ENCODE measurements at regions not wholly inside any gene's neighbourhood (a gene's known extent, or its start where the extent isn't known, plus 50 kb on each side); places are given as distances from the start of the nearest gene placed in this dataset.

DNA sequence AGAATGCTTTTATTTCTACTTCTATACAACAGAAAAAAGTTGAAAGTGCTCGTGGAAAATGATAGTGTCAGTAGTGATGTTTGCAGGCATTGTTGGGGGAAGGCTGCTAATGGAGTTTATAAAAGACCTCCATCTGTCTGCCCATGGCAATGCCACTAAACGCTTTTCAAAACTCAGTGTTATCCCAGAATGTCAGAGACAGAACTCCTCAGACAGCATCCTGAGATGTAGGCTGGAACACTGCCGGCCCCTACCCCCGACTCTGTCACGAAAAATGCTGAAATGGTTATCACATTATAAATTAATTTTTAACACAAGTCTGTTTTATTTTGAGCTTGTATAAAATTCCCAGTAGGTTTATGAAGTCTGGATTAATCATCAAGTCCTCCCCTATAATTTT is 128.9 kb downstream of the HS3ST1 start:
- TF ChIP-seq, protein P1, sequence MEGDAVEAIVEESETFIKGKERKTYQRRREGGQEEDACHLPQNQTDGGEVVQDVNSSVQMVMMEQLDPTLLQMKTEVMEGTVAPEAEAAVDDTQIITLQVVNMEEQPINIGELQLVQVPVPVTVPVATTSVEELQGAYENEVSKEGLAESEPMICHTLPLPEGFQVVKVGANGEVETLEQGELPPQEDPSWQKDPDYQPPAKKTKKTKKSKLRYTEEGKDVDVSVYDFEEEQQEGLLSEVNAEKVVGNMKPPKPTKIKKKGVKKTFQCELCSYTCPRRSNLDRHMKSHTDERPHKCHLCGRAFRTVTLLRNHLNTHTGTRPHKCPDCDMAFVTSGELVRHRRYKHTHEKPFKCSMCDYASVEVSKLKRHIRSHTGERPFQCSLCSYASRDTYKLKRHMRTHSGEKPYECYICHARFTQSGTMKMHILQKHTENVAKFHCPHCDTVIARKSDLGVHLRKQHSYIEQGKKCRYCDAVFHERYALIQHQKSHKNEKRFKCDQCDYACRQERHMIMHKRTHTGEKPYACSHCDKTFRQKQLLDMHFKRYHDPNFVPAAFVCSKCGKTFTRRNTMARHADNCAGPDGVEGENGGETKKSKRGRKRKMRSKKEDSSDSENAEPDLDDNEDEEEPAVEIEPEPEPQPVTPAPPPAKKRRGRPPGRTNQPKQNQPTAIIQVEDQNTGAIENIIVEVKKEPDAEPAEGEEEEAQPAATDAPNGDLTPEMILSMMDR (conservative IDR thresholded peaks at IDR 0.05): no peak
- no peak overlapping the region for H3K4me3 Mint-ChIP-seq
- no peaks in the 10 kb centered on the region for H3K27me3 Mint-ChIP-seq (ENCODE audit: insufficient read depth)
- H3K9me3 ChIP-seq (ENCODE audit: control insufficient read depth, low read length): no peaks in the 10 kb centered on the region
- WGBS, 2 experiments (ENCODE audit: insufficient coverage in 1 of 2, insufficient read length in 1 of 2): 84% methylated on average over 5 of the region's 5 CpGs; no CpG with 5 or more reads in 1 of the 2 experiments
- H3K4me1 ChIP-seq (ENCODE audit: control insufficient read depth, insufficient read depth, low read length): peaks cover 4% of the 10 kb centered on the region
- no peak for DNase-seq
- H3K4me1 Mint-ChIP-seq: peaks cover 6% of the 10 kb centered on the region
- H3K36me3 Mint-ChIP-seq (ENCODE audit: low read depth): no peaks in the 10 kb centered on the region
- H3K27me3 ChIP-seq (ENCODE audit: control insufficient read depth, insufficient read depth, low read length, poor library complexity, severe bottlenecking): no peaks in the 10 kb centered on the region
- H3K27ac Mint-ChIP-seq: no peak overlapping the region
- no peak overlapping the region for H3K9ac ChIP-seq (ENCODE audit: extremely low read depth, low read length, poor library complexity, severe bottlenecking)
- no peak overlapping the region for H3K4me3 ChIP-seq (ENCODE audit: low read length)
- H3K27ac ChIP-seq (ENCODE audit: low read depth, low read length): no peak overlapping the region
- H3K9me3 Mint-ChIP-seq: no peaks in the 10 kb centered on the region
- H3K36me3 ChIP-seq (ENCODE audit: control insufficient read depth, insufficient read depth, low read length): no peaks in the 10 kb centered on the region

DNA sequence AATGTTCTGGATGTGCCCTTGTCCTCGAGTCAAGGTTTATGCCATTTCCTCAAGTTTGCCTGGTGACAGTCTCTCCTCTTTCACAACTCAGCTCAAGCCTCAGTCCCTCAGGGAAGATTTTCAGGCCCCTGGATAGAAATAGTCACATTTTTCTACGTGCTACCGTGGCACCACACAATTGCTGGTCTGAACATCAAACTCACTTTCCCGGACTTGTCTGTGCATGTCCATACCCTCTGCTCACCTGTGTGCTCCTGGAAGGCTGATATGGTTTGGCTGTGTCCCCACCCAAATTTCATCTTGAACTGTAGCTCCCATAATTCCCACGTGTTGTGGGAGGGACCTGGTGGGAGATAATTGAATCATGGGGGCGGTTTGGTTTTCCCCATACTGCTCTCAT is 129.7 kb downstream of the HS3ST1 start:
- no peaks in the 10 kb centered on the region for H3K36me3 ChIP-seq (ENCODE audit: control insufficient read depth, insufficient read depth, low read length)
- H3K9me3 ChIP-seq (ENCODE audit: control insufficient read depth, low read length): no peaks in the 10 kb centered on the region
- H3K36me3 Mint-ChIP-seq (ENCODE audit: low read depth): no peaks in the 10 kb centered on the region
- H3K4me3 Mint-ChIP-seq: no peak overlapping the region
- H3K27ac Mint-ChIP-seq: no peak overlapping the region
- no peaks in the 10 kb centered on the region for H3K27me3 ChIP-seq (ENCODE audit: control insufficient read depth, insufficient read depth, low read length, poor library complexity, severe bottlenecking)
- H3K4me1 ChIP-seq (ENCODE audit: control insufficient read depth, insufficient read depth, low read length): peaks cover 4% of the 10 kb centered on the region
- no peak overlapping the region for H3K27ac ChIP-seq (ENCODE audit: low read depth, low read length)
- no peak for DNase-seq
- TF ChIP-seq, protein P1 (conservative IDR thresholded peaks at IDR 0.05): no peak
- H3K4me1 Mint-ChIP-seq: peaks cover 6% of the 10 kb centered on the region
- no peaks in the 10 kb centered on the region for H3K9me3 Mint-ChIP-seq
- no peak overlapping the region for H3K4me3 ChIP-seq (ENCODE audit: low read length)
- H3K9ac ChIP-seq (ENCODE audit: extremely low read depth, low read length, poor library complexity, severe bottlenecking): no peak overlapping the region
- whole genome bisulfite sequencing, 2 experiments (ENCODE audit: insufficient coverage in 1 of 2, insufficient read length in 1 of 2): 92 to 94% methylated on average over 3 to 6 of the region's 6 CpGs
- H3K27me3 Mint-ChIP-seq (ENCODE audit: insufficient read depth): no peaks in the 10 kb centered on the region

DNA sequence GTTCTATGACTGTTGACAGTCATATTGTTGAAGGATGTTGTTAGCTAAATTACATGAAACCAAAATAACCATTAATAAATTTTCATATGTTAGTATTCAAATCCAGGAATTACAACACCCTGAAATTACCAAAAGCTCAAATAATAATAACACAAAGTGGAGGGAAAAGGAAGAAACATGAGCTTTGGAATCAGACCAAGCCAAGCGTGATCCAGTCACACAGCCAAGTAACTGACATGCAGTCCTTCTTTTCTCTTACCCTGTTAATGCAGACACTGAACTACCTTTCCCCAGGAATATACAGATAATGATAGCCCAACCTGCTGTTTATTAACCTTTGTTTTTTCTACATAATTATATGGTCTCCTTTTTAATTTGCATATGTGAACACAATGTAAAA is 130.2 kb downstream of the HS3ST1 start:
- Histone ChIP-seq H3K9ac (ENCODE audit: extremely low read depth, low read length, poor library complexity, severe bottlenecking) (no peak overlapping the region), H3K36me3 (ENCODE audit: control insufficient read depth, insufficient read depth, low read length) (no peaks in the 10 kb centered on the region), H3K4me3 (ENCODE audit: low read length) (no peak overlapping the region), H3K9me3 (ENCODE audit: control insufficient read depth, low read length) (no peaks in the 10 kb centered on the region), H3K27ac (ENCODE audit: low read depth, low read length) (no peak overlapping the region), H3K4me1 (ENCODE audit: control insufficient read depth, insufficient read depth, low read length) (peaks cover 4% of the 10 kb centered on the region), H3K27me3 (ENCODE audit: control insufficient read depth, insufficient read depth, low read length, poor library complexity, severe bottlenecking) (no peaks in the 10 kb centered on the region)
- no peak overlapping the region for H3K27ac Mint-ChIP-seq
- WGBS, 2 experiments (ENCODE audit: insufficient coverage in 1 of 2, insufficient read length in 1 of 2): 95 to 100% methylated on average over 1 of the region's 1 CpG
- H3K4me3 Mint-ChIP-seq: no peak overlapping the region
- H3K27me3 Mint-ChIP-seq (ENCODE audit: insufficient read depth): no peaks in the 10 kb centered on the region
- no peaks in the 10 kb centered on the region for H3K36me3 Mint-ChIP-seq (ENCODE audit: low read depth)
- TF ChIP-seq, protein P1 (conservative IDR thresholded peaks at IDR 0.05): no peak
- no peak for DNase-seq
- H3K4me1 Mint-ChIP-seq: peaks cover 6% of the 10 kb centered on the region
- no peaks in the 10 kb centered on the region for H3K9me3 Mint-ChIP-seq
